ENCODE measurements at regions not wholly inside any gene's neighbourhood (a gene's known extent, or its start where the extent isn't known, plus 50 kb on each side); places are given as distances from the start of the nearest gene placed in this dataset.

GRCh38 chr20:11718474-11719094, 199.1 kb upstream of the BTBD3 start:
- no peak for DNase-seq (ENCODE audit: low spot score)
- ATAC-seq = no peak
- Histone ChIP-seq H3K36me3 (replicated peaks in 1 of 2; ENCODE audit: control insufficient read depth in 1 of 2, insufficient read depth in 2 of 2, low read length in 2 of 2) (no peaks in the 10 kb centered on the region), H3K27me3 (ENCODE audit: control insufficient read depth in 1 of 2, insufficient read depth in 2 of 2, low read length in 2 of 2) (no peaks in the 10 kb centered on the region), H3K9ac (ENCODE audit: insufficient read depth, low read depth, low read length) (no peak overlapping the region), H3K4me2 (ENCODE audit: low read depth, low read length) (no peak overlapping the region), H4K20me1 (ENCODE audit: insufficient read depth, low read length) (no peaks in the 10 kb centered on the region), H2AFZ (ENCODE audit: low read length) (no peak overlapping the region), H3K27ac (ENCODE audit: extremely low read length, insufficient read depth, low read length) (no peak overlapping the region), H3K4me3 (replicated peaks in 1 of 3; ENCODE audit: insufficient read depth in 1 of 3, low read depth in 2 of 3, low read length in 3 of 3) (no peak overlapping the region), H3K4me1 (ENCODE audit: insufficient read depth, low read length) (no peaks in the 10 kb centered on the region), H3K79me2 (ENCODE audit: insufficient read depth, low read length) (no peaks in the 10 kb centered on the region), H3K9me3 (ENCODE audit: low read length) (no peaks in the 10 kb centered on the region)
- no peak for TF ChIP-seq ZIK1 (CRISPR knock-in tag; IDR thresholded peaks at IDR 0.05; ENCODE audit: borderline replicate concordance, low read depth)
- TF ChIP-seq ZBTB39 (CRISPR knock-in tag; IDR thresholded peaks at IDR 0.05) = no peak
- no peak for TF ChIP-seq NR2C2 (CRISPR knock-in tag; IDR thresholded peaks at IDR 0.05; ENCODE audit: borderline replicate concordance)
- TF ChIP-seq MXD3 (CRISPR knock-in tag; IDR thresholded peaks at IDR 0.05) = no peak
- no peak for TF ChIP-seq HNF1B (CRISPR knock-in tag; IDR thresholded peaks at IDR 0.05)
- no peak for TF ChIP-seq TAF15 (IDR thresholded peaks at IDR 0.05; ENCODE audit: low read depth, low read length, poor library complexity, severe bottlenecking)
- no peak for TF ChIP-seq MAFG (CRISPR knock-in tag; IDR thresholded peaks at IDR 0.05)
- TF ChIP-seq ZBTB26 (CRISPR knock-in tag; IDR thresholded peaks at IDR 0.05; ENCODE audit: borderline replicate concordance) = no peak
- TF ChIP-seq ZSCAN21 (CRISPR knock-in tag; IDR thresholded peaks at IDR 0.05; ENCODE audit: borderline replicate concordance) = no peak
- TF ChIP-seq ZNF597 (CRISPR knock-in tag; IDR thresholded peaks at IDR 0.05) = no peak
- no peak for TF ChIP-seq SPEN (CRISPR knock-in tag; IDR thresholded peaks at IDR 0.05; ENCODE audit: low read depth)
- TF ChIP-seq NFATC3 (CRISPR knock-in tag; IDR thresholded peaks at IDR 0.05) = no peak
- POLR2A ChIA-PET = no interaction called here
- no TSS peak for BruUV-seq (replicated peaks)
- no peak for FAIRE-seq
- CTCF ChIA-PET (ENCODE audit: low intra/inter-chr PET ratio, low total read pairs) = no interaction called here
- 2% methylated on average over 1 of the region's 1 CpG for WGBS (ENCODE audit: low lambda C conversion rate)
- in situ Hi-C loops (cut with HindIII; ENCODE audit: extremely low pct_ligation_motif_present, low pct_unique_long_range_greater_than_20kb) = no loop called here
- intact Hi-C loops (cut with micrococcal nuclease; ENCODE audit: unreplicated experiment) = no loop called here
